Right atrium auricular region (tissue), 2 donors: ENCODE measurements at regions not wholly inside any gene's neighbourhood (a gene's known extent, or its start where the extent isn't known, plus 50 kb on each side); places are given as distances from the start of the nearest gene placed in this dataset.

Source experiments
- DNase-seq: peaks from one replicate; pipeline ENCODE4 v3.0.0-alpha.2; 2019; ENCODE audit warnings: low spot score
- H3K27ac ChIP-seq, 2 donors: fragments of 200-600 bp; sonication (generic); 1 replicate in 1 of 2; 2 replicates in 1 of 2; pipeline ENCODE4 v1.5.1; 2016 to 2019
- H3K27me3 ChIP-seq, 2 donors: fragments of 200-600 bp; sonication (generic); one replicate each; pipeline versions ENCODE4 v1.5.1 to v1.6.0; 2017 to 2019
- H3K36me3 ChIP-seq: fragments of 200-600 bp; sonication (generic); one replicate; pipeline ENCODE4 v1.5.1; 2016
- H3K4me1 ChIP-seq, 2 donors: fragments of 200-600 bp; sonication (generic); one replicate each; pipeline versions ENCODE4 v1.5.1 to v1.6.0; 2017 to 2019
- H3K4me3 ChIP-seq, 2 donors: fragments of 200-600 bp; sonication (generic); 1 replicate in 1 of 2; 2 replicates in 1 of 2; pipeline ENCODE4 v1.5.1; 2017 to 2019; ENCODE audit warnings: mild to moderate bottlenecking in 1 of 2, moderate library complexity in 1 of 2
- H3K9me3 ChIP-seq, 2 donors: fragments of 200-600 bp; sonication (generic); one replicate each; pipeline ENCODE4 v1.5.1; 2019
- TF ChIP-seq, protein P1 (sequence below), 2 donors: fragments of 200-600 bp; sonication (generic); IDR thresholded peaks; one replicate each; pipeline ENCODE4 v1.5.1; 2019; ENCODE audit warnings: antibody characterized with exemption in 2 of 2

DNA sequence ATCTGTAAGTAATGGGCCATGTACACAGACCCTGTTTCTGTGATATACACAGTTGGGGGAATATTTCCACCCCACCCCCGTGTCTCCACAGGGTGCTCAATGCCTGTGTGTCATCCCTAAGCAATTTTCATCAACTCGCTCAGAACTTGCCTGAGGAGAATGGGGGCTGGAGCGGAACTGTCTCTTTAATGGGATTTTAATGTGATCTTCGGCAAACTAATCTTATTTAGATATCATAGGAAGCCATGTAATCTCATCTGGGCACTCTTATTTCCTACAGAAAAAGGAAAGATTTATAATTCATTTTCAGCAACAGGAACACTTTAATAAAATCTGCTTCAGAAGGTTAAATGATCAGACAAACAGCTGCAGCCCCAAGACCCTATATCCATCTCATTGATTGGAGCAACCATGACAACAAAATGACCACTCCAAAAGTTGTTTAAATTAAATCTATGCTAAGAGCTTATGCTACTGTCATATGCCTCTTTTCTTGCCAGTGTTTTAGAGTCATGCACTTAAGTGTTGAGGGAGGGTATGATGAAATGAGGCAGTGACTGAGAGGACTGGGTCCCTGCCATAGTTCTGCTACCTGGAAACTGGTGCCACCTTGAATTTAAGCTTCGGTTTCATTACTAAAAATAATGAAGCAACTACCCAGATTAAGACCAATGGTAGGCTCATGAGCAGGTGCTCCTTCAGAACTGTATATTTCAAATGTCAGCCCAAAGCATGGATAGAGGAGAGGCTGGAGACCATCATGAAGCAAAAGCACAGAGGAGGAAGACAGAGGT, 183.1 kb upstream of the DDX18 start:
- H3K4me1 ChIP-seq: no peaks in the 10 kb centered on the region
- DNase-seq: no peak

DNA sequence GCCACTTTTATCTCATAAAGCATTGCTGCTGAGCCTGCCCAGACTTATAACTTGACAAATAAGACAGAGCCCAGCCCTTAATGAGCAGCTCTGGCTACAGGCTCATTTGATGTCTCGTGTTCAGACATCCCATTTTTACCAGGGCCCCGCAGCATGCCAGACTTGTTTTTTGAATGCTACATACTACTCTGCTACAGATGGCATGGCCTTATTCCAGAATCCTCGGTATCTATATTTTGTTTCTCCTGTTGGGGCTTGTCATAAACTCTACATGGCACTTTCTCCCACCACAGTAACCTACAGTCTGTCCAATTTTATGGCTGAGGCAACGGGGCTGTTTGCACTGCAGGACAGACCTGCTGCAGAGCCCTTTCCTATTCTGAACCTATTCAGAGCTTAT, 179.0 kb upstream of the DDX18 start:
- Histone ChIP-seq H3K27ac (no peak overlapping the region), H3K4me3 (no peak overlapping the region), H3K4me1 (no peaks in the 10 kb centered on the region), H3K27me3 (no peaks in the 10 kb centered on the region), H3K9me3 (no peaks in the 10 kb centered on the region), H3K36me3 (no peaks in the 10 kb centered on the region)
- TF ChIP-seq, protein P1, sequence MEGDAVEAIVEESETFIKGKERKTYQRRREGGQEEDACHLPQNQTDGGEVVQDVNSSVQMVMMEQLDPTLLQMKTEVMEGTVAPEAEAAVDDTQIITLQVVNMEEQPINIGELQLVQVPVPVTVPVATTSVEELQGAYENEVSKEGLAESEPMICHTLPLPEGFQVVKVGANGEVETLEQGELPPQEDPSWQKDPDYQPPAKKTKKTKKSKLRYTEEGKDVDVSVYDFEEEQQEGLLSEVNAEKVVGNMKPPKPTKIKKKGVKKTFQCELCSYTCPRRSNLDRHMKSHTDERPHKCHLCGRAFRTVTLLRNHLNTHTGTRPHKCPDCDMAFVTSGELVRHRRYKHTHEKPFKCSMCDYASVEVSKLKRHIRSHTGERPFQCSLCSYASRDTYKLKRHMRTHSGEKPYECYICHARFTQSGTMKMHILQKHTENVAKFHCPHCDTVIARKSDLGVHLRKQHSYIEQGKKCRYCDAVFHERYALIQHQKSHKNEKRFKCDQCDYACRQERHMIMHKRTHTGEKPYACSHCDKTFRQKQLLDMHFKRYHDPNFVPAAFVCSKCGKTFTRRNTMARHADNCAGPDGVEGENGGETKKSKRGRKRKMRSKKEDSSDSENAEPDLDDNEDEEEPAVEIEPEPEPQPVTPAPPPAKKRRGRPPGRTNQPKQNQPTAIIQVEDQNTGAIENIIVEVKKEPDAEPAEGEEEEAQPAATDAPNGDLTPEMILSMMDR (IDR thresholded peaks at IDR 0.05): no peak
- no peak for DNase-seq

More for the DNA sequence above, 183.1 kb upstream of the DDX18 start:
- TF ChIP-seq, protein P1 (IDR thresholded peaks at IDR 0.05): no peak
- H3K36me3 ChIP-seq: no peaks in the 10 kb centered on the region
- H3K4me3 ChIP-seq: no peak overlapping the region
- H3K27ac ChIP-seq: no peak overlapping the region
- H3K9me3 ChIP-seq: no peaks in the 10 kb centered on the region
- H3K27me3 ChIP-seq: no peaks in the 10 kb centered on the region

DNA sequence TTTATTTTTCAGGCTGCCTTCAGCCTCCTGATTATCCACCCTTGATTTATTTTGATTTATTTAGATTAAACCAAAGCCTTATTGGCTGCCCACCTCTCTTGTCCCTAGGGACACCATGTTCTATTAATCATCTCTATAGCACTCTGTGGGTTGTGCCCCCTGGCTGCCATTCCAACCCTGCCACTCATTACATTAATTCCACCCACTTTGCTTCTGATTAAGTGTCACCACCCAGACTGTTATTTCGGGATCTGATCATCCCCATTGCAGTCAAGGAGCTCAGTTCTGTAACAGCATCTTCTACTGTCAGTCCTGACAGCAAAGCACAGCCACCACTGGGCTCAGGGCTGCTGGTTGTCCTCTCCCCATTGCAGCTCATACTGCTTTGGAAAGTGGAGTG, 175.1 kb upstream of the DDX18 start:
- Histone ChIP-seq H3K4me1 (no peaks in the 10 kb centered on the region), H3K9me3 (no peaks in the 10 kb centered on the region), H3K27ac (no peak overlapping the region), H3K4me3 (no peak overlapping the region), H3K36me3 (no peaks in the 10 kb centered on the region), H3K27me3 (no peaks in the 10 kb centered on the region)
- TF ChIP-seq, protein P1 (IDR thresholded peaks at IDR 0.05): no peak
- no peak for DNase-seq

DNA sequence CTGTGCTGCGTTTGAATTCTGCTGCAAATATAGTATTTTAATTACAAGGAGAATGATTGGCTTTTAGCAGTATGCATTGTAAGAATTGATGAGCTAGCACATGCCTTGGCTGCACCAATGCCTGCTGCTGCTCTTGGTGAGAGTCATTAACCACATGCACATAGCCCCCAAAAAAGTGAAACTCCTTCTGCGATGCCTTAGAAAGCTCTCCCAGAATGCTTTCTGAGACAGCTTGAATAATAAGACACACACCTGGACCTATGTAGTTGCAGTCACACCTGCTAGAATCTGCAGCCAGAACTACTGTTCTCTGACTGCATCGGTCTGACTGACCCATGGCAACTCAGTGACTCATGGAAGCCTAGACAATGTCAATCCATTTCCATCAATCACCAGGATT, 170.1 kb upstream of the DDX18 start:
- H3K4me3 ChIP-seq: no peak overlapping the region
- no peak for DNase-seq
- H3K27me3 ChIP-seq: no peaks in the 10 kb centered on the region
- TF ChIP-seq, protein P1 (IDR thresholded peaks at IDR 0.05): no peak
- H3K4me1 ChIP-seq: no peaks in the 10 kb centered on the region
- H3K36me3 ChIP-seq: no peaks in the 10 kb centered on the region
- no peaks in the 10 kb centered on the region for H3K9me3 ChIP-seq
- H3K27ac ChIP-seq: no peak overlapping the region

DNA sequence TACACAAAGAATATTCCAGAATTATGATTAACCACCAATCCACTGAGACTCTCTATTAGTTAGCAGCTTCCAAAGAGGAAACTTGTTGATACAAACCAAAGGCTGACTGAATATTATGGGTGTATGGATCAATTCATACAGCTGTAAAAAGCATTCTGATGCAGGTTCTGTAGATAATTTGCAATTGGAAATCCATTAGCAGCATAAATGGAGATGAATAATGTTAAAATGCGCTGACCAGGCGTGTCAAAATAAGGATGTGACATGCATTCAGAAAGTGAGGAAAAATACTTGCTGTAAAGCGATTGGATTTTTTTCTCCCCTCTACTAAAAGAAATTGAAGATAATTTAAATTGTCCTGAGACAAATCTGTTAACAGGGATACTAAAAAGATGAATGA, 169.0 kb upstream of the DDX18 start:
- no peak for DNase-seq
- no peak overlapping the region for H3K4me3 ChIP-seq
- no peaks in the 10 kb centered on the region for H3K9me3 ChIP-seq

More for the DNA sequence above, 169.0 kb upstream of the DDX18 start:
- no peaks in the 10 kb centered on the region for H3K27me3 ChIP-seq
- no peaks in the 10 kb centered on the region for H3K4me1 ChIP-seq
- H3K27ac ChIP-seq: no peak overlapping the region
- no peaks in the 10 kb centered on the region for H3K36me3 ChIP-seq
- TF ChIP-seq, protein P1 (IDR thresholded peaks at IDR 0.05): no peak
